Stimulated activated effector memory CD8-positive, alpha-beta T cell treated with anti-CD3 and anti-CD28 coated beads, Interleukin-12 subunit alpha, Interleukin-12 subunit beta, amount 100 ng/mL, for 72 hours (primary cell): ENCODE measurements at regions not wholly inside any gene's neighbourhood (a gene's known extent, or its start where the extent isn't known, plus 50 kb on each side); places are given as distances from the start of the nearest gene placed in this dataset.

ENCODE experiments used
- ATAC-seq: fragments of 150-1000 bp; cut with Tn5 transposase; 2 replicates; pipeline ENCODE4 v1.10.0; 2021
- DNase-seq, 2 donors: peaks; one replicate each; pipeline ENCODE4 v3.0.0; 2021 to 2022; ENCODE audit warnings: low spot score in 2 of 2
- H3K27ac Mint-ChIP-seq: one replicate; pipeline ENCODE4 v1.8.0; 2022; ENCODE audit warnings: mild to moderate bottlenecking, mixed read lengths
- H3K36me3 Mint-ChIP-seq: one replicate; pipeline ENCODE4 v1.8.0; 2022; ENCODE audit warnings: mild to moderate bottlenecking, mixed read lengths
- H3K4me1 Mint-ChIP-seq: one replicate; pipeline ENCODE4 v1.8.0; 2022; ENCODE audit warnings: mixed read lengths
- H3K4me3 Mint-ChIP-seq: one replicate; pipeline ENCODE4 v1.8.0; 2022; ENCODE audit warnings: mild to moderate bottlenecking, mixed read lengths
- H3K9me3 Mint-ChIP-seq: one replicate; pipeline ENCODE4 v1.8.0; 2022; ENCODE audit warnings: mixed read lengths

- H3K36me3 Mint-ChIP-seq: no peaks in the 10 kb centered on the region
- H3K9me3 Mint-ChIP-seq: peaks cover 15% of the 10 kb centered on the region
- no peak overlapping the region for H3K27ac Mint-ChIP-seq
- no peak overlapping the region for H3K4me3 Mint-ChIP-seq
- H3K4me1 Mint-ChIP-seq: no peaks in the 10 kb centered on the region
- DNase-seq: no peak
- no peak for ATAC-seq
Measured at GRCh38 chrX:57848857-57849256, 61.4 kb downstream of the ZXDA start.

DNA sequence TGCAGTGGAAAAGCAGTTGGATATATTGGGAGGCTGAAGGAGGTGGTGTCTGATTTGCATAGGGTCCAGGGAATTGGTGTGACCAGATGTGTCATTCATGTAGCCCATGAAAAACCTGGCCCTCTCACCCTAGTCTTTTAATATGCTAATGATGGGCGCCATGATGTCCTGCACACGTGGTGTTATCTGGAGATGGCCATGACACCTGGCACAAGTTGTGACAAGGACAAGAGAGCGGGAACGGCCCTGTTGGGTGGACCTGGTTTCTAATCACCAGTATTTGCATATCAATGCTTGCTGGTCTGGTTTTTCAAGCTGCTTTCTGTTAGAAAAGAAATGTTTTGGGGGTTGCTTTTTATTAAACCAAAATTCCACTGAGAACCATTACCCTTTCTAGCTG, 87.4 kb downstream of the ZXDA start:
- no peak overlapping the region for H3K27ac Mint-ChIP-seq
- no peaks in the 10 kb centered on the region for H3K9me3 Mint-ChIP-seq
- DNase-seq (no peak), ATAC-seq (no peak)
- no peak overlapping the region for H3K4me3 Mint-ChIP-seq
- H3K4me1 Mint-ChIP-seq: peaks cover 6% of the 10 kb centered on the region
- H3K36me3 Mint-ChIP-seq: no peaks in the 10 kb centered on the region

GRCh38 chrX:57822398-57822797, 87.9 kb downstream of the ZXDA start:
- DNase-seq: no peak
- no peaks in the 10 kb centered on the region for H3K9me3 Mint-ChIP-seq
- H3K4me1 Mint-ChIP-seq: peaks cover 6% of the 10 kb centered on the region
- no peak overlapping the region for H3K27ac Mint-ChIP-seq
- no peaks in the 10 kb centered on the region for H3K36me3 Mint-ChIP-seq
- no peak for ATAC-seq
- H3K4me3 Mint-ChIP-seq: no peak overlapping the region

DNA sequence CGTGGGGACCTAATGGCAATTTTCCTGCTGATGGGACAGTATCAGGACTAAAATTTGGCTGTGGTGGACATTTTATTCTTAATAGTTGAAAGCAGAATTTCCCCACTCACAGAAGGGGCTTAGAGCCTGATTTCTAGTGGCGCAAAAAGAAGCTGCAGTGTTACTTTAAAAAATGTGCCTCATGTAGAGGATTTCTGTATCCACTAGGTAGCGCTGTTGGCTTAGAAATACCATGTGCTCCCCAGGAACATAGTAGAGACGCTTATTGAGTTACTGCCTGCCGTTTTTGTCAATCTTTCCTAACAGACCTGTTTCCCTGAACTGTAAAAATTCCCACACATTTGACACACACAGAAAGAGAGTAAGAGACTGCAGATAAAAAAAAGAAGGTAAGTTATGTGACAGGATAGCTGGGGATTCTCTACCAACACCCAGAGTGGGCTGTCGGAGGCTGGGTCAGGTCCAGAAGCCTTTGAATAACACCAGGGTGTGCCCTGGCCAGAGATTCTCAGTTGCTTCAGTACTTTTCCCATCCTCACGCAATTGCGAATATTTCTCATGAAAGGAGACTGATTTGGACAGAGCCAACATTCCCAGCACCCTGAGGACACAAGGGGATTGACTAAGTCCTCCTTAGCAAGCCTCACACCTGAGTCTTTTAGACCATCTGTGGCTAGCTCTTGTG, 88.4 kb downstream of the ZXDA start:
- Mint-ChIP-seq H3K36me3 (no peaks in the 10 kb centered on the region), H3K27ac (no peak overlapping the region), H3K9me3 (no peaks in the 10 kb centered on the region), H3K4me1 (peaks cover 6% of the 10 kb centered on the region), H3K4me3 (no peak overlapping the region)
- peak; percentile 4 to 42 for DNase-seq
- ATAC-seq: peak; percentile 51

GRCh38 chrX:57817302-57817701, 93.0 kb downstream of the ZXDA start:
- no peak overlapping the region for H3K4me3 Mint-ChIP-seq
- H3K27ac Mint-ChIP-seq: no peak overlapping the region
- peaks cover 11% of the 10 kb centered on the region for H3K9me3 Mint-ChIP-seq
- DNase-seq (no peak), ATAC-seq (no peak)
- no peaks in the 10 kb centered on the region for H3K36me3 Mint-ChIP-seq
- peaks cover 6% of the 10 kb centered on the region for H3K4me1 Mint-ChIP-seq

DNA sequence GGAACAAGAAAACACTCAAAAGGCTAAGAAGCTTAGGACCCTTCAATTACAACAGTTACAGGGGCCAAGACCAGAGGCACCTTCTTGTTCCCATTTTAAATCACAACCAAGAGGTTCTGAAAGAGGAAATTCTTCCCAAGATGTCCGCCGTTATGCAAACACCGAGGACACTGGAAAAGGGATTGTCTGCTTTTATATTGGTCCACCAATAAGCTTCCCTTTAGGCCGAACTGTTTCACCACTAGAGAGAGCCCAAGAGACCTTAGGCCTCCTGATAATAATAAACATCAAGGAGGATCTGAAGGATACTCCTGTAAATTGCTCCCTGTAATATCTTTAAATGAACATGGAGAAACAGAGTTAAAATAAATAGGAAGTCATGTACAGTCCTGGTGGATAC, 92.6 kb upstream of the NLRP2B start:
- DNase-seq (no peak), ATAC-seq (no peak)
- Mint-ChIP-seq H3K4me3 (no peak overlapping the region), H3K4me1 (no peaks in the 10 kb centered on the region), H3K27ac (no peak overlapping the region), H3K9me3 (no peaks in the 10 kb centered on the region), H3K36me3 (no peaks in the 10 kb centered on the region)

DNA sequence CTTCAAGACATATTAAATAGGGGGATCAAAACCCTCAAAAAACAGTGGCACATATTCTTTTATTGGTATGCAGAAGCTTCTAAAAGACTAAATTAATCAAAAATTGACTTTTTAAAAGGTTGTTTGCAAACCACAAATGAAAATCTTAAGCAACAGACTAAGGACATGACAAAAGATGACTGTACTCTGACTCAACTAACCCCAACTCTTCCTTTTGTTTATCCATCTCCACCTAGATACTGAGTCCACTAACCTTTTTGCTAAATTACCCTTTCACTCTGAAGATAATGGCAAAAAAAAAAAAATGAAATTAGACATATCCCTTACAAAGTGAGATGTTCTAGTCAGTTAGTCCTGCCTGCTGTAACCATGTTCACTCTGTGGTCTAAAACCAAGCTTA, 91.6 kb upstream of the NLRP2B start:
- Mint-ChIP-seq H3K27ac (no peak overlapping the region), H3K4me1 (no peaks in the 10 kb centered on the region), H3K9me3 (no peaks in the 10 kb centered on the region), H3K36me3 (no peaks in the 10 kb centered on the region), H3K4me3 (no peak overlapping the region)
- ATAC-seq: no peak
- no peak for DNase-seq

DNA sequence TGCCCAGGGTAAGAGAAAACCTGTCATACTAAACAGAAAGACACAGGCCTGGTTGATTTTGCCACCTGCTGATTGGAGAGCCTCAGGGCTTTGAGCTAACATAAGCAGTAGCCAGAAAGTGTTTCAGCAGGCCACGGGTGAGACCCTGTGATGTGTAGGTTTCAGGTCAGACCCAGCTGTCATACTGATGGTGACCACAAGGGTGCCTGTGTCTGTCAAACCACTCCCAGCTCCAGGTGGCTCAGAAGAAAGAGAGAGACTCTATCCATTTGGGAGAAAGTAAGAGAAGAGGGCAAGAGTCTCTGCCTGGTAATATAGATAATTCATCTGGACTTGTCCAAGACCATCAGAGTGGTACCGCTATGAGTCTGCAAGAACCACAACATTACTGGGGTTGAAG, 72.8 kb upstream of the NLRP2B start:
- H3K4me1 Mint-ChIP-seq: no peaks in the 10 kb centered on the region
- H3K27ac Mint-ChIP-seq: no peak overlapping the region
- H3K9me3 Mint-ChIP-seq: peaks cover 8% of the 10 kb centered on the region
- ATAC-seq: no peak
- H3K36me3 Mint-ChIP-seq: no peaks in the 10 kb centered on the region
- H3K4me3 Mint-ChIP-seq: no peak overlapping the region
- DNase-seq: no peak

DNA sequence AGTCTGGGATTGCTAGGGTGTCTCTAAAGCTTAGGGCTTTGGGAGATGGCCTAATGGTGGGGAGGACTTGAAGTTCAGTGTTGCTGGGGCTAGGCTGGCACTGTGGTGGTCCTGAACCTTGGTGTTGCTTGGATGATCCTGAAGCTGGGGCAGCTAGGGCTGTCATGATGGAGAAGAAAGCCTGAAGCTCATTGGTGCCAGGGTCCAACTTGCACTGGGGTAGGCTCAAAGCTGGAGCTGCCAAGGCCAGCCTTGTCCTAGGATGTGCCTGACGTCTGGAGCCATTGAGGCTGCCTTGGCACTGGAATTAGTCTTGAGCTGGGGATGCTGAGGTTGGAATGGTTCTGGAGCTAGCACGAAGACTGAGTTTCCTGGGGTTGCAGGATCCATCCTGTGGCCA, 61.0 kb upstream of the NLRP2B start:
- ATAC-seq: no peak
- Mint-ChIP-seq H3K36me3 (no peaks in the 10 kb centered on the region), H3K9me3 (no peaks in the 10 kb centered on the region), H3K4me3 (no peak overlapping the region), H3K4me1 (no peaks in the 10 kb centered on the region), H3K27ac (no peak overlapping the region)
- DNase-seq: no peak

GRCh38 chrX:57737881-57738280, 57.8 kb upstream of the NLRP2B start:
- Mint-ChIP-seq H3K27ac (no peak overlapping the region), H3K36me3 (no peaks in the 10 kb centered on the region), H3K4me3 (no peak overlapping the region), H3K9me3 (no peaks in the 10 kb centered on the region), H3K4me1 (no peaks in the 10 kb centered on the region)
- no peak for DNase-seq
- no peak for ATAC-seq
